GM12878 (cell line): ENCODE measurements at regions not wholly inside any gene's neighbourhood (a gene's known extent, or its start where the extent isn't known, plus 50 kb on each side); places are given as distances from the start of the nearest gene placed in this dataset.

Experiments
- ATAC-seq: fragments of 200-7000 bp; cut with Tn5 transposase; 3 replicates; pipeline ENCODE4 v1.9.1; 2020; ENCODE audit warnings: mild to moderate bottlenecking, moderate library complexity
- BruUV-seq: library from RNA; stranded (reverse); fragments of 400-500 nt; replicated peaks from 2 replicates; lab custom pipeline; 2021; lab: Mats Ljungman, UMichigan
- CTCF ChIA-PET: fragments of 300-600 bp; sonication (Branson Sonifier 250); formaldehyde crosslinking; extraction: SDS; loops from one replicate; lab custom pipeline; 2021; ENCODE audit warnings: inconsistent platforms; lab: Yijun Ruan, JAX
- POLR2A ChIA-PET: fragments of 350-600 bp; formaldehyde crosslinking; extraction: SDS; loops from one replicate; lab custom pipeline; 2021; ENCODE audit warnings: inconsistent platforms; lab: Charles Lee
- RAD21 ChIA-PET: fragments of 300-600 bp; sonication (Branson Sonifier 250); formaldehyde crosslinking; loops from one replicate; lab custom pipeline; 2023; ENCODE audit warnings: antibody characterized with exemption; ENCODE audit not compliant: unreplicated experiment; lab: Charles Lee
- SMC1A ChIA-PET: fragments of 300-600 bp; sonication (Branson Sonifier 250); formaldehyde crosslinking; loops from one replicate; lab custom pipeline; 2023; ENCODE audit not compliant: unreplicated experiment, uncharacterized antibody; lab: Charles Lee
- DNase-seq: peaks from one replicate; pipeline ENCODE4 v3.0.0-alpha.2; 2011; ENCODE audit warnings: low read depth, low spot score
- FAIRE-seq: peaks from 3 replicates; lab custom pipeline; 2011; peaks lifted over from hg19 to GRCh38; lab: Jason Lieb, UNC
- H2AFZ ChIP-seq: 2 replicates; pipeline ENCODE4 v1.6.0; 2011; ENCODE audit warnings: low read depth, low read length, control low read depth; ENCODE audit not compliant: control insufficient read depth
- H3K27ac ChIP-seq: 2 replicates; pipeline ENCODE4 v1.5.1; 2011; ENCODE audit warnings: control low read depth; ENCODE audit not compliant: control insufficient read depth, insufficient read depth
- H3K27me3 ChIP-seq, 2 experiments: replicated peaks in 1 of 2; 2 replicates each; pipeline versions ENCODE4 v1.6.0 to v1.6.1; 2011; ENCODE audit warnings: low read length in 1 of 2; ENCODE audit not compliant: control insufficient read depth in 2 of 2, insufficient read depth in 2 of 2
- H3K36me3 ChIP-seq, 2 experiments: 2 replicates each; pipeline ENCODE4 v1.5.1; 2011; ENCODE audit warnings: low read length in 1 of 2; ENCODE audit not compliant: control insufficient read depth in 2 of 2, insufficient read depth in 2 of 2
- H3K4me1 ChIP-seq: 2 replicates; pipeline ENCODE4 v1.6.1; 2011; ENCODE audit warnings: mild to moderate bottlenecking, low read length, moderate library complexity, mixed read lengths; ENCODE audit not compliant: control insufficient read depth, insufficient read depth
- H3K4me2 ChIP-seq: 2 replicates; pipeline ENCODE4 v1.6.0; 2011; ENCODE audit warnings: control low read depth; ENCODE audit not compliant: control insufficient read depth, insufficient read depth
- H3K4me3 ChIP-seq: fragments of 200-600 bp; sonication (generic); 2 replicates; pipeline ENCODE4 v1.5.1; 2016
- H3K79me2 ChIP-seq: 2 replicates; pipeline ENCODE4 v1.6.0; 2011; ENCODE audit warnings: low read length; ENCODE audit not compliant: control insufficient read depth, insufficient read depth
- H3K9ac ChIP-seq: 2 replicates; pipeline ENCODE4 v1.8.0; 2011; ENCODE audit warnings: low read length, control low read depth, mixed read lengths; ENCODE audit not compliant: control insufficient read depth, insufficient read depth
- H3K9me3 ChIP-seq: replicated peaks from 3 replicates; pipeline ENCODE4 v1.5.1; 2011; ENCODE audit warnings: mild to moderate bottlenecking, low read length; ENCODE audit not compliant: control insufficient read depth, insufficient read depth
- H4K20me1 ChIP-seq: 2 replicates; pipeline ENCODE4 v1.6.0; 2011; ENCODE audit not compliant: control insufficient read depth, insufficient read depth
- BHLHE40 ChIP-seq, 2 experiments: fragments of 450-650 bp in 1 of 2; IDR thresholded peaks; 2 replicates each; pipeline ENCODE4 v1.6.1; 2011 to 2017; ENCODE audit warnings: low read depth in 2 of 2, borderline replicate concordance in 1 of 2, improper control_type of control experiment in 1 of 2, low read length in 1 of 2, mild to moderate bottlenecking in 1 of 2
- CBFB ChIP-seq: IDR thresholded peaks from 2 replicates; pipeline ENCODE4 v1.6.1; 2016; ENCODE audit warnings: antibody characterized with exemption, low read depth
- CBX3 ChIP-seq: fragments of 200-600 bp; sonication (generic); IDR thresholded peaks from 2 replicates; pipeline ENCODE4 v1.6.1; 2016; ENCODE audit warnings: low read depth, borderline replicate concordance
- EED ChIP-seq: sonication (generic); IDR thresholded peaks from 2 replicates; pipeline ENCODE4 v1.6.1; 2016; ENCODE audit warnings: antibody characterized with exemption, low read depth
- FOS ChIP-seq: IDR thresholded peaks from 3 replicates; pipeline ENCODE4 v1.6.1; 2011; ENCODE audit warnings: borderline replicate concordance; ENCODE audit not compliant: insufficient read length; ENCODE audit errors: extremely low read depth
- FOXK2 ChIP-seq: fragments of 450-650 bp; IDR thresholded peaks from 2 replicates; pipeline ENCODE4 v1.6.1; 2017; ENCODE audit warnings: mild to moderate bottlenecking, moderate library complexity
- HDGF ChIP-seq: fragments of 450-650 bp; IDR thresholded peaks from 2 replicates; pipeline ENCODE4 v1.6.1; 2016; ENCODE audit warnings: antibody characterized with exemption
- IKZF2 ChIP-seq, 2 experiments: fragments of 450-650 bp; IDR thresholded peaks; 2 replicates each; pipeline ENCODE4 v1.6.1; 2017; ENCODE audit warnings: mild to moderate bottlenecking in 2 of 2, moderate library complexity in 2 of 2
- MTA2 ChIP-seq: fragments of 450-650 bp; IDR thresholded peaks from 2 replicates; pipeline ENCODE4 v1.6.1; 2016; ENCODE audit warnings: low read depth, mild to moderate bottlenecking, moderate library complexity
- NFYA ChIP-seq: IDR thresholded peaks from 2 replicates; pipeline ENCODE4 v1.6.1; 2011; ENCODE audit warnings: low read depth, mild to moderate bottlenecking, low read length, improper control_type of control experiment, borderline replicate concordance
- RUNX3 ChIP-seq: IDR thresholded peaks from 2 replicates; pipeline ENCODE4 v1.6.1; 2012; ENCODE audit warnings: low read length, inconsistent platforms
- SIX5 ChIP-seq: IDR thresholded peaks from 2 replicates; pipeline ENCODE4 v1.6.1; 2011; ENCODE audit warnings: mild to moderate bottlenecking, low read depth, low read length, moderate library complexity; ENCODE audit not compliant: severe bottlenecking
- SPI1 ChIP-seq: IDR thresholded peaks from 2 replicates; pipeline ENCODE4 v1.6.1; 2011; ENCODE audit warnings: low read depth, mild to moderate bottlenecking, low read length, moderate library complexity, borderline replicate concordance; ENCODE audit not compliant: insufficient read depth
- SUPT20H ChIP-seq: IDR thresholded peaks from 2 replicates; pipeline ENCODE4 v1.6.1; 2011; ENCODE audit warnings: low read depth, mild to moderate bottlenecking, low read length, moderate library complexity, borderline replicate concordance; ENCODE audit not compliant: control insufficient read depth
- ZBED1 ChIP-seq: IDR thresholded peaks from 2 replicates; pipeline ENCODE4 v1.6.1; 2016; ENCODE audit warnings: borderline replicate concordance
- ZSCAN29 ChIP-seq: fragments of 450-650 bp; IDR thresholded peaks from 2 replicates; pipeline ENCODE4 v1.6.1; 2017; ENCODE audit warnings: mild to moderate bottlenecking, moderate library complexity
- WGBS: methylation state at CpG from one replicate; pipeline ENCODE4 v1.1.6; 2016; ENCODE audit warnings: low lambda C conversion rate; ENCODE audit not compliant: insufficient replicate concordance, insufficient coverage; ENCODE audit errors: missing lambda C conversion rate; 5-methylcytosine and 5-hydroxymethylcytosine counted together
- in situ Hi-C: fragments of 300-500 bp; cut with MboI; formaldehyde crosslinking; loops from 9 replicates; pipeline ENCODE4 v1.14.3; 2018; ENCODE audit warnings: mixed read lengths
- intact Hi-C: fragments of 100-400 bp; cut with micrococcal nuclease; formaldehyde crosslinking; loops from one replicate; pipeline ENCODE4 v1.14.2; 2022; ENCODE audit not compliant: unreplicated experiment

- Histone ChIP-seq H3K4me3 (no peak overlapping the region), H3K9me3 (no peaks in the 10 kb centered on the region), H3K27ac (no peak overlapping the region), H3K27me3 (no peaks in the 10 kb centered on the region; a peak in 2 of 4 replicates), H2AFZ (no peak overlapping the region), H3K4me2 (no peak overlapping the region), H3K4me1 (no peaks in the 10 kb centered on the region), H4K20me1 (no peaks in the 10 kb centered on the region), H3K9ac (no peak overlapping the region), H3K79me2 (no peaks in the 10 kb centered on the region), H3K36me3 (no peaks in the 10 kb centered on the region)
- in situ Hi-C loops (no loop called here), intact Hi-C loops (no loop called here)
- ChIA-PET RAD21 (no interaction called here), POLR2A (no interaction called here), CTCF (no interaction called here), SMC1A (no interaction called here)
- BruUV-seq = no TSS peak
- no peak for DNase-seq
- no peak for ATAC-seq
- TF ChIP-seq CBX3 = no peak
- no peak for TF ChIP-seq SUPT20H
- no peak for TF ChIP-seq ZSCAN29
- TF ChIP-seq IKZF2 (IDR thresholded peaks at IDR 0.05) = no peak
- no peak for TF ChIP-seq NFYA
- TF ChIP-seq BHLHE40 (IDR thresholded peaks at IDR 0.05; ENCODE audit: borderline replicate concordance in 1 of 2, low read depth in 2 of 2, low read length in 1 of 2) = no peak
- no peak for TF ChIP-seq FOXK2
- 56% methylated on average over 8 of the region's 10 CpGs for WGBS
- no peak for FAIRE-seq
Observed at GRCh38 chr9:134553996-134554372, 87.6 kb upstream of the COL5A1 start.

GRCh38 chr9:134554373-134555093 is 87.1 kb upstream of the COL5A1 start:
- Histone ChIP-seq H2AFZ (no peak overlapping the region), H3K4me1 (no peaks in the 10 kb centered on the region), H3K36me3 (no peaks in the 10 kb centered on the region), H3K4me3 (no peak overlapping the region), H3K4me2 (no peak overlapping the region), H3K9me3 (no peaks in the 10 kb centered on the region), H3K79me2 (no peaks in the 10 kb centered on the region), H3K9ac (no peak overlapping the region), H3K27ac (no peak overlapping the region), H4K20me1 (no peaks in the 10 kb centered on the region), H3K27me3 (no peaks in the 10 kb centered on the region; a peak in 2 of 4 replicates)
- intact Hi-C loops = no loop called here
- RAD21 ChIA-PET = no interaction called here
- WGBS = 32% methylated on average over 21 of the region's 22 CpGs
- no peak for ATAC-seq
- no peak for DNase-seq
- FAIRE-seq = no peak
- POLR2A ChIA-PET = no interaction called here
- no TSS peak for BruUV-seq
- CTCF ChIA-PET = no interaction called here
- SMC1A ChIA-PET = interaction anchor here (0.6 kb wide), 1 partner anchor 27 kb away, joined by 4 read pairs; no protein-coding TSS in a partner anchor
- in situ Hi-C loops = no loop called here
- TF ChIP-seq CBFB (no peak), HDGF (no peak), FOS (no peak), EED (no peak), SPI1 (no peak), RUNX3 (no peak), MTA2 (no peak), SIX5 (no peak), ZBED1 (no peak)
